Right lobe of liver (tissue), 6 donors: ENCODE measurements at regions not wholly inside any gene's neighbourhood (a gene's known extent, or its start where the extent isn't known, plus 50 kb on each side); places are given as distances from the start of the nearest gene placed in this dataset.
A peak's percentile ranks its signal among the peaks of the same experiment; 100 is the strongest.

Source experiments
- ATAC-seq, 4 donors: fragments of 200-7000 bp; cut with Tn5 transposase; one replicate each; pipeline ENCODE4 v1.9.1; 2020; ENCODE audit warnings: mild to moderate bottlenecking in 4 of 4, moderate library complexity in 4 of 4
- DNase-seq, 3 donors: peaks; one replicate each; pipeline ENCODE4 v3.0.0-alpha.2; 2020
- H3K27ac ChIP-seq, 3 donors: fragments of 200-600 bp; one replicate each; pipeline ENCODE4 v1.8.0; 2022
- H3K27me3 ChIP-seq, 2 donors: fragments of 200-600 bp; one replicate each; pipeline ENCODE4 v1.8.0; 2022
- H3K36me3 ChIP-seq, 4 donors: fragments of 200-600 bp; sonication (generic) in 1 of 4; one replicate each; pipeline versions ENCODE4 v1.5.1 to v1.8.0; 2017 to 2022; ENCODE audit warnings: control low read depth in 1 of 4
- H3K4me1 ChIP-seq, 4 donors: fragments of 200-600 bp; sonication (generic) in 1 of 4; one replicate each; pipeline versions ENCODE4 v1.5.1 to v1.8.0; 2017 to 2022; ENCODE audit warnings: control low read depth in 1 of 4
- H3K4me3 ChIP-seq, 3 donors: fragments of 200-600 bp; one replicate each; pipeline ENCODE4 v1.8.0; 2022
- H3K9me3 ChIP-seq, 4 donors: fragments of 200-600 bp; sonication (generic) in 1 of 4; one replicate each; pipeline versions ENCODE4 v1.5.1 to v1.8.0; 2017 to 2022; ENCODE audit warnings: control low read depth in 1 of 4
- POLR2A ChIP-seq: fragments of 450-650 bp; IDR thresholded peaks from one replicate; pipeline ENCODE4 v1.6.1; 2017; ENCODE audit warnings: antibody characterized with exemption, mild to moderate bottlenecking
- WGBS: methylation state at CpG from one replicate; pipeline ENCODE4 v1.1.6; 2018; ENCODE audit warnings: low coverage, low lambda C conversion rate; ENCODE audit not compliant: insufficient coverage; ENCODE audit errors: missing lambda C conversion rate; 5-methylcytosine and 5-hydroxymethylcytosine counted together
- intact Hi-C, 2 donors: fragments of 100-400 bp; cut with DNase I; formaldehyde crosslinking; loops; one replicate each; pipeline versions ENCODE4 v1.11.2 to v1.14.1; 2022
- TF ChIP-seq, protein P1 (sequence below), 4 donors: fragments of 200-600 bp in 3 of 4; fragments of 450-650 bp in 1 of 4; IDR thresholded peaks; one replicate each; pipeline versions ENCODE4 v1.5.1 to v1.8.0; 2016 to 2022; ENCODE audit warnings: antibody characterized with exemption in 4 of 4, mild to moderate bottlenecking in 2 of 4
- donor health status: DM: no; HTN: yes; CAD: no.
- donor health status: DM: no; HTN: no; CAD: no.
- donor health status: DM: no; HTN: no; CAD: no.
- donor health status: DM: no; HTN: yes; CAD: no.
- donor health status: DM: no; HTN: yes; CAD: no.

GRCh38 chr10:131617113-131617858 is 283.5 kb upstream of the PPP2R2D start:
- intact Hi-C loops = no loop called here
- TF ChIP-seq POLR2A = no peak
- TF ChIP-seq, protein P1, sequence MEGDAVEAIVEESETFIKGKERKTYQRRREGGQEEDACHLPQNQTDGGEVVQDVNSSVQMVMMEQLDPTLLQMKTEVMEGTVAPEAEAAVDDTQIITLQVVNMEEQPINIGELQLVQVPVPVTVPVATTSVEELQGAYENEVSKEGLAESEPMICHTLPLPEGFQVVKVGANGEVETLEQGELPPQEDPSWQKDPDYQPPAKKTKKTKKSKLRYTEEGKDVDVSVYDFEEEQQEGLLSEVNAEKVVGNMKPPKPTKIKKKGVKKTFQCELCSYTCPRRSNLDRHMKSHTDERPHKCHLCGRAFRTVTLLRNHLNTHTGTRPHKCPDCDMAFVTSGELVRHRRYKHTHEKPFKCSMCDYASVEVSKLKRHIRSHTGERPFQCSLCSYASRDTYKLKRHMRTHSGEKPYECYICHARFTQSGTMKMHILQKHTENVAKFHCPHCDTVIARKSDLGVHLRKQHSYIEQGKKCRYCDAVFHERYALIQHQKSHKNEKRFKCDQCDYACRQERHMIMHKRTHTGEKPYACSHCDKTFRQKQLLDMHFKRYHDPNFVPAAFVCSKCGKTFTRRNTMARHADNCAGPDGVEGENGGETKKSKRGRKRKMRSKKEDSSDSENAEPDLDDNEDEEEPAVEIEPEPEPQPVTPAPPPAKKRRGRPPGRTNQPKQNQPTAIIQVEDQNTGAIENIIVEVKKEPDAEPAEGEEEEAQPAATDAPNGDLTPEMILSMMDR (IDR thresholded peaks at IDR 0.05) = no peak
- Histone ChIP-seq H3K27me3 (no peaks in the 10 kb centered on the region), H3K4me3 (no peak overlapping the region), H3K9me3 (no peaks in the 10 kb centered on the region), H3K27ac (no peak overlapping the region), H3K4me1 (no peaks in the 10 kb centered on the region), H3K36me3 (no peaks in the 10 kb centered on the region)
- 79% methylated on average over 8 of the region's 36 CpGs for WGBS
- no peak for DNase-seq
- ATAC-seq = peak in 1 of 4 donors; percentile 25

GRCh38 chr10:131618587-131619267 is 282.1 kb upstream of the PPP2R2D start:
- Histone ChIP-seq H3K27me3 (no peaks in the 10 kb centered on the region), H3K27ac (no peak overlapping the region), H3K4me1 (no peaks in the 10 kb centered on the region), H3K4me3 (no peak overlapping the region), H3K36me3 (no peaks in the 10 kb centered on the region), H3K9me3 (no peaks in the 10 kb centered on the region)
- TF ChIP-seq, protein P1 (IDR thresholded peaks at IDR 0.05) = no peak
- TF ChIP-seq POLR2A = no peak
- intact Hi-C loops = no loop called here
- WGBS = 17% methylated on average over 2 of the region's 21 CpGs
- ATAC-seq = no peak
- no peak for DNase-seq

GRCh38 chr10:131620314-131620713 is 280.5 kb upstream of the PPP2R2D start:
- Histone ChIP-seq H3K27ac (no peak overlapping the region), H3K4me3 (no peak overlapping the region), H3K27me3 (no peaks in the 10 kb centered on the region), H3K36me3 (no peaks in the 10 kb centered on the region), H3K4me1 (no peaks in the 10 kb centered on the region), H3K9me3 (no peaks in the 10 kb centered on the region)
- TF ChIP-seq POLR2A = no peak
- TF ChIP-seq, protein P1 (IDR thresholded peaks at IDR 0.05) = no peak
- intact Hi-C loops = no loop called here
- ATAC-seq = peak in 1 of 4 donors; percentile 19
- no CpG with 5 or more reads among the region's 6 CpGs for WGBS
- DNase-seq = no peak

DNA sequence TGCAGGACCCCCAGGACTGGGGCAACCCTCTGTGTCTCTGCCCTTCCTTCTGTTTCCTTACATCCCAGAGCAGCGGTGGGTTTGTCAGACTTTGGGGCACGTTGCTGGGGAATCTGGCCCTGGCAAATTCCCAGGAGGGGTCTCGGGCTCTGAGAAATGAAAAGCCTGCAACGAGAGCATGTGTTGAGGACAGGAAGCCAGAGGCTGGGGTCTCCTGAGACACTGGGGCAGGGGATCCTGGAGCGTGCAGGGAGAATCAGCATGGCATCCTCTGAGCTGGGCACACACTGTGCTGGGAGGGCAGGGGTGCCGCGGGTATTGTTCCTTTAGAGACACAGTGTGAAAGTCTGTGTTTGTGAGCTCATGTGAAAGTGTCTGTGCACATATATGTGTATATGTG is 279.9 kb upstream of the PPP2R2D start:
- no peak overlapping the region for H3K4me3 ChIP-seq
- DNase-seq (no peak), ATAC-seq (no peak)
- H3K4me1 ChIP-seq = no peaks in the 10 kb centered on the region
- intact Hi-C loops = no loop called here
- H3K27ac ChIP-seq = no peak overlapping the region
- H3K9me3 ChIP-seq = no peaks in the 10 kb centered on the region
- 48% methylated on average over 3 of the region's 7 CpGs for WGBS
- H3K27me3 ChIP-seq = no peaks in the 10 kb centered on the region
- TF ChIP-seq POLR2A = no peak
- TF ChIP-seq, protein P1 (IDR thresholded peaks at IDR 0.05) = no peak
- no peaks in the 10 kb centered on the region for H3K36me3 ChIP-seq
